K562 (cell line): ENCODE measurements at regions not wholly inside any gene's neighbourhood (a gene's known extent, or its start where the extent isn't known, plus 50 kb on each side); places are given as distances from the start of the nearest gene placed in this dataset.

Experiments
- ATAC-seq: fragments of 200-7000 bp; cut with Tn5 transposase; 3 replicates; pipeline ENCODE4 v1.9.1; 2020; ENCODE audit warnings: moderate library complexity
- BruUV-seq: library from RNA; stranded (reverse); fragments of 400-500 nt; replicated peaks from 2 replicates; lab custom pipeline; 2021; lab: Mats Ljungman, UMichigan
- CTCF ChIA-PET: fragments of 300-600 bp; formaldehyde crosslinking; extraction: SDS; loops from one replicate; lab custom pipeline; 2021; ENCODE audit warnings: low intra/inter-chr PET ratio; lab: Yijun Ruan, JAX
- POLR2A ChIA-PET: fragments of 300-600, 350-650 bp; sonication (Branson Sonifier 250); formaldehyde crosslinking; extraction: SDS; loops from one replicate; lab custom pipeline; 2021; ENCODE audit warnings: antibody characterized with exemption, inconsistent platforms; lab: Yijun Ruan, JAX
- DNase-seq, 4 experiments: peaks; one replicate each; pipeline versions ENCODE4 v3.0.0 to v3.0.0-alpha.2; 2011 to 2018; ENCODE audit warnings: low spot score in 3 of 4, mixed read lengths in 3 of 4; ENCODE audit errors: extremely low read depth in 1 of 4
- FAIRE-seq: peaks from 2 replicates; lab custom pipeline; 2011; peaks lifted over from hg19 to GRCh38; lab: Jason Lieb, UNC
- H2AFZ ChIP-seq: 2 replicates; pipeline ENCODE4 v1.6.0; 2011; ENCODE audit warnings: low read depth, low read length, control low read depth, inconsistent platforms
- H3K27ac ChIP-seq: fragments of 200-600 bp; 3 replicates; pipeline ENCODE4 v1.8.0; 2011; ENCODE audit warnings: low read depth, mild to moderate bottlenecking, control low read depth, inconsistent platforms, low read length, moderate library complexity, mixed read lengths; ENCODE audit errors: extremely low read depth
- H3K27me3 ChIP-seq, 2 experiments: fragments of 300-600 bp in 1 of 2; 2 replicates in 1 of 2; 3 replicates in 1 of 2; pipeline versions ENCODE4 v1.6.0 to v1.8.0; 2011; ENCODE audit warnings: inconsistent platforms in 2 of 2, low read length in 2 of 2, mild to moderate bottlenecking in 1 of 2, mixed read lengths in 1 of 2, moderate library complexity in 1 of 2; ENCODE audit not compliant: control insufficient read depth in 2 of 2, insufficient read depth in 2 of 2
- H3K36me3 ChIP-seq: fragments of 300-600 bp; 3 replicates; pipeline ENCODE4 v1.8.0; 2011; ENCODE audit warnings: mild to moderate bottlenecking, low read length, inconsistent platforms; ENCODE audit not compliant: control insufficient read depth, insufficient read depth
- H3K4me1 ChIP-seq, 2 experiments: fragments of 200-600 bp in 1 of 2; replicated peaks in 1 of 2; 2 replicates in 1 of 2; 3 replicates in 1 of 2; pipeline versions ENCODE4 v1.5.1 to v1.8.0; 2011; ENCODE audit warnings: inconsistent platforms in 2 of 2, low read length in 2 of 2, mild to moderate bottlenecking in 1 of 2, mixed read lengths in 1 of 2, moderate library complexity in 1 of 2; ENCODE audit not compliant: control insufficient read depth in 2 of 2, insufficient read depth in 2 of 2
- H3K4me2 ChIP-seq: 2 replicates; pipeline ENCODE4 v1.6.1; 2011; ENCODE audit warnings: low read length, control low read depth, inconsistent platforms, mixed read lengths; ENCODE audit not compliant: insufficient read depth
- H3K4me3 ChIP-seq: fragments of 200-600 bp; sonication (generic), shearing (Covaris generic); 2 replicates; pipeline ENCODE4 v1.5.1; 2016; ENCODE audit warnings: control low read depth, inconsistent platforms
- H3K79me2 ChIP-seq: fragments of 200-600 bp; 3 replicates; pipeline ENCODE4 v1.8.0; 2011; ENCODE audit warnings: low read length, inconsistent platforms; ENCODE audit not compliant: control insufficient read depth, insufficient read depth
- H3K9ac ChIP-seq, 2 experiments: 2 replicates each; pipeline versions ENCODE4 v1.6.0 to v1.6.1; 2011; ENCODE audit warnings: low read depth in 2 of 2, low read length in 2 of 2, control low read depth in 1 of 2, inconsistent platforms in 1 of 2, mild to moderate bottlenecking in 1 of 2, mixed read lengths in 1 of 2; ENCODE audit not compliant: insufficient read depth in 1 of 2
- H3K9me1 ChIP-seq: one replicate; pipeline ENCODE4 v1.6.0; 2011; ENCODE audit warnings: inconsistent platforms, mild to moderate bottlenecking, low read length, moderate library complexity; ENCODE audit not compliant: control insufficient read depth, insufficient read depth
- H3K9me3 ChIP-seq: replicated peaks from 2 replicates; pipeline ENCODE4 v1.5.1; 2011; ENCODE audit warnings: low read depth, low read length, inconsistent platforms; ENCODE audit not compliant: control insufficient read depth, insufficient read depth
- H4K20me1 ChIP-seq: replicated peaks from 2 replicates; pipeline ENCODE4 v1.6.1; 2011; ENCODE audit warnings: low read length, inconsistent platforms, mixed read lengths; ENCODE audit not compliant: control insufficient read depth, insufficient read depth
- ETV6 ChIP-seq, 3 experiments: fragments of 150-350 bp in 1 of 3; sonication (generic) in 1 of 3; formaldehyde crosslinking in 1 of 3; IDR thresholded peaks; 2 replicates each; pipeline versions ENCODE4 v1.6.1 to v1.8.0; 2014 to 2022; ENCODE audit warnings: borderline replicate concordance in 2 of 3, low read depth in 2 of 3, antibody characterized with exemption in 1 of 3, low read length in 1 of 3, mild to moderate bottlenecking in 1 of 3, missing genetic modification reagents in 1 of 3
- NRF1 ChIP-seq, 2 experiments: fragments of 450-650 bp; IDR thresholded peaks in 1 of 2; conservative IDR thresholded peaks in 1 of 2; 2 replicates each; pipeline ENCODE4 v1.6.1; 2014; ENCODE audit warnings: mild to moderate bottlenecking in 2 of 2
- UBTF ChIP-seq, 2 experiments: IDR thresholded peaks; 2 replicates each; pipeline ENCODE4 v1.6.1; 2012; ENCODE audit warnings: improper control_type of control experiment in 2 of 2, low read depth in 2 of 2, low read length in 2 of 2, borderline replicate concordance in 1 of 2
- ZNF280B ChIP-seq: fragments of 250-450 bp; sonication (Bioruptor Pico); IDR thresholded peaks from 2 replicates; pipeline ENCODE4 v1.5.1; 2021; ENCODE audit warnings: mild to moderate bottlenecking
- ZNF75A ChIP-seq: fragments of 450-650 bp; formaldehyde crosslinking; IDR thresholded peaks from 2 replicates; pipeline ENCODE4 v1.4.0; 2020; ENCODE audit warnings: mild to moderate bottlenecking
- ZNF766 ChIP-seq: fragments of 200-800 bp; sonication (Bioruptor generic); conservative IDR thresholded peaks from 2 replicates; pipeline ENCODE4 v1.6.1; 2016; ENCODE audit warnings: missing genetic modification characterization, missing compliant biosample characterization
- WGBS: fragments of 100-300 bp; shearing (Covaris generic); methylation state at CpG from one replicate; pipeline ENCODE4 v1.1.6; 2016; ENCODE audit warnings: low coverage, mixed read lengths; ENCODE audit not compliant: insufficient coverage; ENCODE audit errors: missing lambda C conversion rate; 5-methylcytosine and 5-hydroxymethylcytosine counted together
- in situ Hi-C: fragments of 300-500 bp; cut with MboI; formaldehyde crosslinking; loops from 4 replicates; pipeline ENCODE4 v1.15.0; 2018; ENCODE audit warnings: inconsistent platforms, mixed read lengths
- intact Hi-C: fragments of 100-400 bp; cut with micrococcal nuclease; formaldehyde crosslinking; loops from 2 replicates; pipeline ENCODE4 v1.14.2; 2022
- TF ChIP-seq, protein P1 (sequence below): fragments of 450-650 bp; IDR thresholded peaks from 2 replicates; pipeline ENCODE4 v1.6.1; 2016

- CTCF ChIA-PET, result no interaction called here
- Histone ChIP-seq H3K4me2 (no peak overlapping the region), H3K4me1 (no peaks in the 10 kb centered on the region), H4K20me1 (no peaks in the 10 kb centered on the region), H3K4me3 (no peak overlapping the region), H3K79me2 (no peaks in the 10 kb centered on the region), H3K27me3 (no peaks in the 10 kb centered on the region), H3K9ac (no peak overlapping the region), H3K27ac (no peak overlapping the region), H3K9me3 (no peaks in the 10 kb centered on the region), H3K9me1 (no peaks in the 10 kb centered on the region), H3K36me3 (no peaks in the 10 kb centered on the region), H2AFZ (no peak overlapping the region)
- WGBS, result 0% methylated on average over 4 of the region's 4 CpGs
- ATAC-seq (no peak), DNase-seq (no peak), FAIRE-seq (no peak)
- intact Hi-C loops, result no loop called here
- BruUV-seq, result no TSS peak
- in situ Hi-C loops, result no loop called here
- TF ChIP-seq ZNF75A (CRISPR knock-in tag) (no peak), UBTF (IDR thresholded peaks at IDR 0.05; ENCODE audit: borderline replicate concordance in 1 of 2, low read depth in 2 of 2, low read length in 2 of 2) (no peak), NRF1 (conservative IDR thresholded peaks at IDR 0.05 in 1 of 2, IDR thresholded peaks at IDR 0.05 in 1 of 2) (no peak), ETV6 (IDR thresholded peaks at IDR 0.05; ENCODE audit: borderline replicate concordance in 1 of 2, low read depth in 2 of 2, low read length in 1 of 2) (no peak), ETV6 (CRISPR knock-in tag; IDR thresholded peaks at IDR 0.05; ENCODE audit: borderline replicate concordance) (no peak), ZNF280B (CRISPR knock-in tag) (no peak), ZNF766 (CRISPR knock-in tag) (no peak)
- TF ChIP-seq, protein P1, sequence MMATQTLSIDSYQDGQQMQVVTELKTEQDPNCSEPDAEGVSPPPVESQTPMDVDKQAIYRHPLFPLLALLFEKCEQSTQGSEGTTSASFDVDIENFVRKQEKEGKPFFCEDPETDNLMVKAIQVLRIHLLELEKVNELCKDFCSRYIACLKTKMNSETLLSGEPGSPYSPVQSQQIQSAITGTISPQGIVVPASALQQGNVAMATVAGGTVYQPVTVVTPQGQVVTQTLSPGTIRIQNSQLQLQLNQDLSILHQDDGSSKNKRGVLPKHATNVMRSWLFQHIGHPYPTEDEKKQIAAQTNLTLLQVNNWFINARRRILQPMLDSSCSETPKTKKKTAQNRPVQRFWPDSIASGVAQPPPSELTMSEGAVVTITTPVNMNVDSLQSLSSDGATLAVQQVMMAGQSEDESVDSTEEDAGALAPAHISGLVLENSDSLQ, result no peak
- TF ChIP-seq, all 486 proteins: peak for 0
- POLR2A ChIA-PET, result no interaction called here
These were observed 186.7 kb upstream of the ETAA1 start for GRCh38 chr2:67210430-67210829.
